Stimulated activated CD8-positive, alpha-beta memory T cell treated with anti-CD3 and anti-CD28 coated beads, Interleukin-15, amount 100 ng/mL, for 1 hour (primary cell): ENCODE measurements at regions not wholly inside any gene's neighbourhood (a gene's known extent, or its start where the extent isn't known, plus 50 kb on each side); places are given as distances from the start of the nearest gene placed in this dataset.

Experiments used
- DNase-seq: peaks from one replicate; pipeline ENCODE4 v3.0.0-alpha.2; 2020; ENCODE audit warnings: low read depth

DNA sequence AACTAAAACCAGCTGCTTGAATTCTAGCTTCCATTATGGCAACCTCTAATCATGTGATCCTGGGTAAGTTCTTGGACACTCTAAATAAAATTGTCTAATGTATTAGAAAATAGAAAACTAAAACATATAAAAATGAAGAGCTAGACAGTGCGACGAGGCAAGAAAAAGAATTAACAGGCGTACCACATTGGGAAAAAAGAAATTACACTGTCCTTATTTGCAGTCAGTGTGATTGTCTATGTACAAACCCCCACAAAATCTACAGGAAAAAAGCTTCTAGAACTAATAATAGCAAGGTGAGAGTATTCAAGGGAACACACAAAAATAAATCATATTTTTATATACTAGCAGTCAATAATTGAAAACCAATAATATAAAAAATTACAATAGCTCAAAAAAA, 625.6 kb upstream of the MKI67 start:
- DNase-seq: no peak

DNA sequence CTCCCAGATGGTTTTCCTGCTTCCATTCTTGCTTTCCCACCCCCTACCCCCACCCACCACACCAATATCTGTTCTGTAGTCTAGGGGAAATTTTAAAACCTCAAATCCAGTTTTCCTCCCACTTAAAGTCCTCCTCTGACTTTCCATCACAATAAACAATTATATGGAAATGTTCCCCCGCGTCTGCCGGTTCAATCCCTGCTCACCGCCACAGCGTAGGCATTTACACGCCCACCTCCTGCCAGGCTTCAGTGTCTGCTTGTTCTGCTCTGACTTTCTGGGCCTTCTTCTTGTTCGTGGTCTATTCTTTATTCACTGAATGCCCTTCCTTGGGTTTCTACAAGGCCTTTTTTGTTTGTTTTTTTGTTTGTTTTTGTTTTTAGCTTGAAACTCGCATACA, 633.0 kb upstream of the MKI67 start:
- no peak for DNase-seq

DNA sequence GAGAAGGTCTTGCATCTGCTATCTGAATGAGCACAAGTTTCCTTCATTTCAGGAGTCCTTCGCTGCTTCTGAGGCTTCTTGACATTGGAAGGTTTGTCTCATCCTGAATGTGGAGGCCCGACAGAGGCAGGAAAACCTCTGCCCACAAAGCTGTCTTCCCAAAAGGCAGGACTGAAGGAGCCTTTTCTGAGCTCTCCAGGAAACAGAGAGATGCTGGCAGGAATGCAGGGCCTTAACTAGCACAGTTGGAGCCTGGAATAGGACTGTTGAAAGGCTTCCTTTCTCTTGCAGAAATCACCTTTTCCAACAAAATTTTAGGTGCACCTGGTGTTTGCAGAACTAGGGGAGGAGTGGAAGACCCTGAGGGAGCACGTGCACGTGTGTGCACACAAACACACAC, 637.4 kb upstream of the MKI67 start:
- DNase-seq: no peak

DNA sequence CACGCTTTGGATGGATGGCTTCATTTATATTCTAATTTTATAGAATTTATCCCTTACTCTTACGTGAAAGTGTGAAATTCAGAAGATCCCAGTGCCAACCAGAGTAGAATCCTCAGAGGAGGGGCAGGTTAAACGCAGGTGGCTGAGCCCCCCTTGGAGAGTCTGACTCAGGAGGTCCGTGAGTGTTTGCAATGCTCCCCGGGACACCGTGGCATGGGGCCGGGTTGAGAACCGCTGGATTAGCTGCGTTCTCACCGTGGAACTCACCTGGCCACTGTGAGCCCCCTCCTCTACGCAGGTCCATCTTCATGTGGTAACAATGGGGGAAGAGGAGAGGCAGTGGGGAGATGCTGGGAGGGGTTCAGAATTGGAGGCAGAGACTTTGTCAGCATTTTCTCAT, 638.0 kb upstream of the MKI67 start:
- no peak for DNase-seq

GRCh38 chr10:128766915-128767314, 640.7 kb upstream of the MKI67 start:
- DNase-seq: no peak

GRCh38 chr10:128774979-128775378, 648.8 kb upstream of the MKI67 start:
- DNase-seq: no peak

- no peak for DNase-seq
These were observed 649.5 kb upstream of the MKI67 start for GRCh38 chr10:128775743-128776142.

GRCh38 chr10:128776673-128777252, 650.5 kb upstream of the MKI67 start:
- DNase-seq: no peak

DNA sequence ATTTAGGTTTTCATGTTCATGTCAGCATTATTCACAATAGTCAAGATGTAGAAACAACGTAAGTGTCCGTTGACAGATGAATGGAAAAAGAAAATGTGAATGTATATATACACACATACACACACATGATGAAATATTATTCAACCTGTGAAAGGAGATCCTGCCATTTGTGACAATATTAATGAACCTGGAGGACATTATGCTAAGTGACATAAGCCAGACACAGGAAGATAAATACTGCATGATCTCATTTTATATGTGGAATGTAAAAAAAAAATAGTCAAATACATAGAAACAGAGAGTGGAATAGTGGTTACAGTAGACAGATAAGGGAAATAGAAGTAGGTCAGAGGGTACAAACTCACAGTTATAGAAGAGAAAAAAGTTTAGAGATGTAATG, 651.1 kb upstream of the MKI67 start:
- no peak for DNase-seq

DNA sequence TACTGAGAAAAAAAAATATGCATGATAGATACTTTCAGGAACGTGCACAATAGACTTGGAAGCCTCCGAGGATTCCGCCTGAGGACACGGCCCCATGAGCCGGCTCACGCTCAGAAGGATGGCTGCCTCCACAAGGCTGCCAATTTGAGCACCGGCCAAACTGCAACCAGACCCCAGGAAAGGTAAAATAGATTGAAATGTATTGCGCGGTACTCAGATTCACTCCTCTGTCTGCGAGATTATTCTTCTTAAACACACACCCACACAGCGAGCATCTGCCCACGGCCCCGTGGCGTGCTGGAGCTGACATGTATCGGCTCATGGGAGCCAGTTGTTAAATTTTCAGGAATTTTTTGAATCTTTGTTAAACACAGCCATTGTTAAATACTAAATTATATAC, 653.2 kb upstream of the MKI67 start:
- DNase-seq: no peak

- no peak for DNase-seq
These were observed 654.0 kb upstream of the MKI67 start for GRCh38 chr10:128780156-128780761.

DNA sequence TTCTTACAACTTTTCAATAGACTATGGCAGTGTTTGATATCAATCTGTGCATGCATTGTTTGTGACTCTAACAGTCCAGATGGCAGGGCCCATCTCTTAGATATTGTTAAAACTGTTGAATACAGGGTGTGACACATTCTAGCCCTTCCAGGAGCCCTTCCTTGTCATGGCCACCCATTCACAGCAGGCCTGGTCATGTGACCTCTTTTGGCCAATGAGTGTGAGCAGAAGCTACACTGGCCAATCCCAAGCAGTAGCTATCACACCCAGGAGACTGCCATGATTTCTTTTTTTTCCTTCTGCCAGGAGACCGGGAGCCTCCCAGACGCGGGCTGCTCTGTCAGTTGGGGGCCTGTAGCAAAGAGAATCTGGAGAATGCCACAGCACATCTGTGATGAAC, 655.4 kb upstream of the MKI67 start:
- no peak for DNase-seq

DNA sequence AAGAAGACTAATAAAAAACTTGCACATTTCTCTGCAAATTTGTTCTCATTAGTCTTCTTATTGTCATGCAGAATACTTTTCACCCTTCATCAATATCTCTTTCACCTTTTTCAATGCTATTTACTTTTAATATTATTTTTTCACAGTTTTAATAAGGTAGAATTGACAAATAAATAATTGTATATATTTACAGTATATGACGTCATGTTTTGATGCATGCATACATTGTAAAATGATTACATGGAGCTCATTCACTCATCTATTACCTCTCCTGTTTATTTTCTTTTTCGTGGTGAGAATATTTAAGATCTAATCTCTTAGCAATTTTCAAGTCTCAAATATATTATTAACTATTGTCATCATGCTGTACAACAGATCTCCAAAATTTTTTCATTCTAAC, 658.2 kb upstream of the MKI67 start:
- DNase-seq: no peak

DNA sequence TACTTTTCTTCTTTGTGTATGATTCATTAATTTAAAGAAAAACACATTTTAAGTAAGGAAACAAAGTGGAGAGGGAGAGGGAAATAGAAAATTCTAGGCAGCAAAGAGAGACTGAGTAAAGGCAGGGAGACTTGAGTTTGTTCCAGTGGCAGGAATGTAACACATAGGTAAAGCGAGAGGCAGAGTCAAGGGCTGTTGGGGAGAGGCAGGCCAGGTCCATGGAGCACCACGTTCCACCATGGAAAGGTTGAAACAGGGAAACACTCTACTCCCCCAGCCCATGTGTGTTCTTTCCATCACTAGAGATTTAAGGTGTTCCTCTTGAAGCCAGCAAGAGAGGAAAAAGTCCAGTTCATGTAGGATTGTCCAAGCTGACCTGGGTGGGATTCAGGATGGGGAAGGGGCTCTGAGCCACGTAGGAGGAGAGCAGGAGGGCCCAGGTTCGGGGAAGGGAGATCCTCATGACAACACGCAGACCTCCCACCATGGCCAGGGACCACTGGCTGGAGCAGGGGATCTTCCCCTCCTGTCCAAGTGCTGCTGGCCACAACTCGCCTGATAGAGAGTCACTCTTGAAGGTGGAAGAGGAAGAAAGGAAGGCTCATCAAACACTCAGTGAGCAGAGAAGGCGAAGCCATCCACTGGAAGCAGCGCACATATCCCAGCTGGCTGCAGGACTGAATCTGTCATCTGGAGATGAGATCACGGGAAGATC, 666.4 kb upstream of the MKI67 start:
- DNase-seq: no peak

DNA sequence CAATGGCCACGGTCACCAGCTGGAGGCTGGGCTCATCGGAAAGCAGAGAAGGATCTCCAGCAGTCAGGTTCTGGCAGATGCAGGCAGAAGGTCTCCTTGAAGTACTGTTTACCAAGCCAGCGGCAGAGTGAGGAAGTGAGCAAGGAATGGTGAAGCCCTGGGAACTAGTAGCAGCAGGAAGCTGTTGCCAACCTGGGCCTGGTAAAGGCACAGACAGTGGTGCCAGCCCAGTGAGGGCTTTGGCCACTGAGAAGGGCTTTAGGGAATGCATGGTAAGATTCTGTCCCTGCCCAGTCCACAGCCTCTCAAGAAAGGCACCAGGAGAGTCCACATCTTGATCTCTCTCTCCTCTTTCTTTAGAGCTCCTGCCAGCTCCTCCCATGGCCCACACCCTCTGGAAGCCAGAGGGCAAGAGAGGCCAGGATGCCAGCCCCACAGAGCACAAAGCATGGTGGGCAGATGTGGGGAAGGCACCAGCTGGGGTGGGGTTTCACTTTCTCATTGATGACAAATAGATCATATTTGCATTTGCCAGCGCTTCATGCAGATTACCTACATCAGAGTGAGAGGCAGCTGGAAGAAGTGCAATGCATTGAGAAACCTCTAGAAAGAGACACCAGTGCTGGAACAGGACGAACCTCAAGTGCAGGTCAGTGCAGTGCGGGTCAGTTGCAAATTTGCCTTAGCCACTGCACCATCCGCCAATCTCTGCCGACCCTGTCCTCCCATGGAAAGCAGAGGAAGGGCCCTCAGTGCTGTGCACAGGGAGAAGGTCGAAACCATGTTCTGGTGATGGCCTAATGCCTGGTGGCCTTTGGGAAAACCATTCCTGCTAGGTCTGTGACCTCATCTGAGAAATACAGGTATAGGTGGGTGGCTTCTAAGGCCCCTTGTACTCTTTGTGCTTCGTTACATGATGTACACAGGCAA, 667.8 kb upstream of the MKI67 start:
- no peak for DNase-seq

GRCh38 chr10:128796396-128796912, 670.2 kb upstream of the MKI67 start:
- no peak for DNase-seq

DNA sequence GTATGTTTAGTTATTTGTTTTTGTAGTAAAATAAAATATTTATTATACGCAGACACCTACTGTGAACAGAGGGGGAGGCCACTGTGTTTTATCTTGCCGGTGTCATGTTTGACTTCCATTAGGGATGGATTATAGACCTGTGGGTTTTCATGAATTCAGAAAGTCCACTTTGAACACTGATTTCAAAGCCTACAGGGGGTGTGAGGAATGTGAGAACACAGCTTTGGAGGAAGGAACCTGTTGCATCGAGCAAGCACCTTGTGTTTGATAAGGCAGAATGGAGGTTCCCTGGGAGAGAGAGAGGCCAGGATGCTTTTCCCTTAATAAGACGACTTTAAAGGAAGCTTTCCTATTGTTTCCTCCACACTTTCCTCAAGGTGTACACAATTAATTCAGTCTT, 665.0 kb upstream of the MGMT start:
- DNase-seq: no peak

DNA sequence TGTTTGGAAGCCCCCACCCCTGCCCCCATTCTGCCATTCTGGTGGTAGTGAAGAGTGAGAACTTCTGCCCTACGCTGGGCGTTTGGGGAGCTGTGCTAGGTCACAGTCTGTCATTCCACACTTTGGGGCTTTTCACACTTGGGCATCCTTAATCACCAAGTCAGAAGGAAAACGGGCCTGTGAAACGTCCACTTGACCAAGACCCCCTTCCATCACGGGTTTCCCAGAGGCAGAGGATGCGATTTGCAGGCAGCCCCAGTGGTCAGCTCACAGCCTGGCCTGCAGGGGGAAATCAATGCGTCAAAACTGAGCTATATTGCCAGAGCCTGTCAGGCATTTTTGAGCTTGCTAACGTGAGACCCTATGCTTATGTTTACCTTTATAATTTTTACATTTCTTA, 663.3 kb upstream of the MGMT start:
- no peak for DNase-seq

GRCh38 chr10:128804411-128804810, 662.6 kb upstream of the MGMT start:
- no peak for DNase-seq

GRCh38 chr10:128808921-128809440, 658.1 kb upstream of the MGMT start:
- no peak for DNase-seq

DNA sequence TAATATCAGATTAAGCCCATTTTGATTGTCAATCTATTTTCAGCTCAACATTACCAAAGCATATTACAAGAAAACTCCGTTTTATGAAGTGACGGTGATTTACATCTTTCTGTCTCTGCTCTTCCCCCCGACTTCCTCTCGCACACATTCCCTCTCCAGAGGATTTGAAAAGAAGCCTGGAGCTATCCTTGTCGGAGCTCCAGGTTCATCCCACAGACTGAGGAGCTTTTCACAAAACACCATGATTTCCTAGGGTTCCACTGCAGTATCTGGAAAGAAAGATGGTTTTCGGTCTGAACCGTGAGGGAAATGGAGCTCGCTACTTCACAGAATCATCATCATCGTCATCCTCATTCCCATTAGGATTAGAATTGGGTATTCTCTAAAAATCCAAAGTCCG, 655.5 kb upstream of the MGMT start:
- no peak for DNase-seq

DNA sequence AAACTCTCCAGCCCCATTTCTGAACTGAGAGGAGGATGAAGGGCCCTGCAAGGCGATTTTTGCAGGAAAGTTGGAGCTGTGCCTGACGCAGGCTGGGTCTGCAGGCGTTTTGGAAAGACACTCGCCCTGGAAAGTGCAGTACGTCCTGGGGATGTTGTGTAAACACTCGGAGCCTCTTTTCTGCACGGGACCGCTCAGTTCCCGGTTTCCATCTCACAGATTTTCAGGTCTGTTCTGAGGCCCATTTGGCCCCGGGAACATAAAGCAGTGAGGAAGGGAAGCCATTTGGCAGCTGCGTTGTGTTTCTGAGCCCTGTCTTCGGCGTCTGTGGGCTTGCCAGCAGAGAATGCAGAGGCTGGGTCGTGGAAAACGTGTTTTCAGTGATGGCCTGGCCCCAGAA, 655.0 kb upstream of the MGMT start:
- no peak for DNase-seq
